Suprapubic skin (tissue), 4 donors: ENCODE measurements at regions not wholly inside any gene's neighbourhood (a gene's known extent, or its start where the extent isn't known, plus 50 kb on each side); places are given as distances from the start of the nearest gene placed in this dataset.

ENCODE experiments used
- CTCF ChIP-seq, 2 donors: fragments of 200-600 bp in 1 of 2; fragments of 450-650 bp in 1 of 2; sonication (generic) in 1 of 2; IDR thresholded peaks; one replicate each; pipeline ENCODE4 v1.5.1; 2016 to 2019; ENCODE audit warnings: antibody characterized with exemption in 2 of 2, mild to moderate bottlenecking in 1 of 2, moderate library complexity in 1 of 2
- EP300 ChIP-seq: sonication (generic); formaldehyde crosslinking; IDR thresholded peaks from one replicate; pipeline ENCODE4 v1.6.1; 2017; ENCODE audit warnings: antibody characterized with exemption
- POLR2A ChIP-seq, 2 donors: fragments of 450-650 bp; IDR thresholded peaks; one replicate each; pipeline ENCODE4 v1.6.1; 2017; ENCODE audit warnings: antibody characterized with exemption in 2 of 2, mild to moderate bottlenecking in 2 of 2, moderate library complexity in 2 of 2
- POLR2AphosphoS5 ChIP-seq, 3 donors: sonication (generic); formaldehyde crosslinking; IDR thresholded peaks; one replicate each; pipeline ENCODE4 v1.6.1; 2017; ENCODE audit warnings: antibody characterized with exemption in 3 of 3

- TF ChIP-seq CTCF (IDR thresholded peaks at IDR 0.05) (no peak), POLR2AphosphoS5 (IDR thresholded peaks at IDR 0.05) (no peak), POLR2A (IDR thresholded peaks at IDR 0.05) (no peak), EP300 (no peak)
These were observed 391.6 kb upstream of the RPS23 start for GRCh38 chr5:82669720-82670119.
